ENCODE measurements at regions not wholly inside any gene's neighbourhood (a gene's known extent, or its start where the extent isn't known, plus 50 kb on each side); places are given as distances from the start of the nearest gene placed in this dataset.

DNA sequence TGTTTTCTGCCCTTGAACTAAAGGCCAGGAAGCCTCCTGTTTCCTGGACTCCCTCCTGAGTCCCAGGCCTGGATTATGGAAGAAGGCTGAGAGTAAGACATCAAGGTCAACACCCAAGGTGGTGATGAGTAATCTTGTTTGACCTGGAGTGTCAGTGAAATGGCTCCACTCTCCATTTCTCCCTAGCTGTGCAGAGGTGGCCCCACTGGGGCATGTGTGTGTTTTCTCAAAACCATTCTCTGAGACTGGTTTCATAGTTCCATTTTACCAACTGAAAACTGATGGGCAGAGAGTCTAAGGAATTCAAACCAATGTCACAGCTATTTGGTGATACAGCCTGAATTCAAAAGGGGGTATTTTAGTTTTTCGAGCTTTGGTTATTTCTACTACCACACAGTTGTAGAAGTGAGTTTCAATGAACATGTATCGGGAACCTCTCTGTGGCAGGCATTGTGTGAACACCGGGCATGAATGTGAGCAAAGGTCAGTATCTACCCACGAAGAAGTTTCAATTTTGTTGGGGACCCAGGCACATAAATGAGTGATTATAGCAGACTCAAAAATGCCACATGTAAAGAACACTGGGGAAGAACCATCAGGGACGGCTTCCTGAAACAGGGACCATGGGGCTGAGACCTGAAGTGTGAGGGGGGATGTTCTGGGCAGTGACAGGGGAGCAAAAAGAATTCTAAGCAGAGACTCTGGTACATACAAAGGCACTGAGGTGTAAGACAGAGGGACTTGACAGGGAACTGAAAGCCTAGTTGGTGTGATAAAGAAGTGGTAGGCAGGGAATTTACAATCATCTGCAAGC lies 269.6 kb upstream of the KLF4 start:
- DNase-seq: no peak

- no peak for DNase-seq
Observed at GRCh38 chr9:107756091-107756490, 266.5 kb upstream of the KLF4 start.

- DNase-seq: no peak
Observed at GRCh38 chr9:107755246-107755645, 265.7 kb upstream of the KLF4 start.

GRCh38 chr9:107751567-107752210 lies 262.1 kb upstream of the KLF4 start:
- no peak for DNase-seq

DNA sequence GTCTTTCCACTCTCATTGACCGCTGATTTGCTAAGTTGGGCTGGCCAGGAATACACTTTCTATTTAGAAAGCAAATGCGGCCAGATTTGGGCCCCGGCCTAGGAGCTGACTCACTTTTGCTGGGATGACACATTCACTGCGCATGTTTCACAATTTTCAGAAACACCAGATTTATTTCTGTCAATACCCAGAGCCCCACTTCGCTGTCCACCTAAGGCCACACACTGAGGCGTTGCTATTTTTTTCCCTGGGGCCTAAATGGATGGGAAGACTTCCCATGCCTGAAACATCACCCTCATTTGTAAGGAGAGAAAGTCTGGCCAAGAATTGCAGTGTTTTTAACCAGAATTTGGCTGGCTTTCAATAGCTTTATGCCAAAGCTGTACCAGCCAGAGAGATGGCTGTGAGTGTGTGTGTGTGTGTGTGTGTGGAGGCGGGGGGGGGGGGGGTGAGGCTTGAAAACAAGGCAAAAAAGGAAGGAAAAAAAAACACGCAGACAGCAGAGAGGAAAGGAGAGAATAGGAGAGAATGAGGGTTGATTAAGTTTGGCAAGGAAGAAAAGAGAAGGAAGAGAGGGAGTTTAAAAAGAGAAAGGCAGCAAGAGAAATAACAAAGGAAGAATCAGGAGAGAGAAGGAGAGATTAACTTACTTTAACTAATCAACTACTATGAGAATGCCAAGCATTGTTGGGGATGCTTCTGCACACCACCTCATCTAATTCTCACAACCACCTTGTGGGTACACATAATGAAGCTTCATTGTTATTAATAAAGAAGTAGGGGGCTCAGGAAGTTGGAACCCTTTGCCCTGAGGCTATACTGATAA lies 261.4 kb upstream of the KLF4 start:
- DNase-seq: no peak

DNA sequence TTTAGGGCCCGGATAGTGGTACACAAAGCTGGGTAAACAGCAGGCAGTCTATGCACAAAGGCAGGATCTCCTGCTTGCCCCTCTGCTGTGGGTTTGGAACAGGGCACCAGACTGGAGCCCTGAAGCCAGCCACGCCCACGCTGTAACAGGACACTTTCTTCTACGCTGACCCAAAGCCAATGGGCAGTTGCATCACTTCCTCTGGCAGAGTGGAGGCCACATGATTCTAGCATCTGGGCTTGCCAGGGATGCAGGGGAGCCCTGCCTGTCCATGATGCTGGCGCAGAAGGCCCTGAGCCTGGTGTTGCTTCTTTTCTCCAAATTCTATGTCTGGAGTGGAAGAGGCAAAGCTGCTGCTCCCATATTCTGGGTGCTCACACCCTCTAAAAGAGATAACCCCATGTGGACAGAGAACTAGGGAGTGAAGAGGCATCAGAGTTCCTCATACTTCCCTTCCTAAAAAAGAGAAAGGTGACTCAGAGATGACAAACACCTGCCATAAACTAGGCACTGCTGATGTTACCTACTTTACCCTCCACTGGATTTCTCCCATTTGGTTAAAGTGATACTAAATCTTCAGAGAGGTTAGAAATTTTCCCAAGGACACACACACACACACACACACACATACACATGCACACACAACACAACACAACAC lies 260.3 kb upstream of the KLF4 start:
- no peak for DNase-seq

DNA sequence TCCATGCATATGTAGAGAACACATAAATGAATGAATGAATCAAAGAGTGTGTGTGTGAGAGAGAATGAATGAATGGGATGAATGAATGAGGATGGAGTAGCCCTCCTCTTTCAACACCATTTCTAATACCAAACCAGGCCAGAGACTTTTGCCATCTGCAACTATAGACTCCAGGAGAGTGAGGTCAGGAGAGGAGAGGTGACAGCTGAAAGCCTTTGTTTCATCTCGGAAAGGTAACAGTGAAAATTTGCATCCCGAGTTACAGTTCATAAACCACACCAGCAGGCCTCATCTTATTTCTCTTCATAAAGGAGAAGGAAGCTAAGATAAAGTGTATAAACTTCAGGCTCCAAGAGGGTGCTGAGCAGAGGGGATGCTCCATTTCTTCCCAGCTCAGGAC lies 255.3 kb upstream of the KLF4 start:
- no peak for DNase-seq

GRCh38 chr9:107742531-107743309 lies 253.2 kb upstream of the KLF4 start:
- no peak for DNase-seq

DNA sequence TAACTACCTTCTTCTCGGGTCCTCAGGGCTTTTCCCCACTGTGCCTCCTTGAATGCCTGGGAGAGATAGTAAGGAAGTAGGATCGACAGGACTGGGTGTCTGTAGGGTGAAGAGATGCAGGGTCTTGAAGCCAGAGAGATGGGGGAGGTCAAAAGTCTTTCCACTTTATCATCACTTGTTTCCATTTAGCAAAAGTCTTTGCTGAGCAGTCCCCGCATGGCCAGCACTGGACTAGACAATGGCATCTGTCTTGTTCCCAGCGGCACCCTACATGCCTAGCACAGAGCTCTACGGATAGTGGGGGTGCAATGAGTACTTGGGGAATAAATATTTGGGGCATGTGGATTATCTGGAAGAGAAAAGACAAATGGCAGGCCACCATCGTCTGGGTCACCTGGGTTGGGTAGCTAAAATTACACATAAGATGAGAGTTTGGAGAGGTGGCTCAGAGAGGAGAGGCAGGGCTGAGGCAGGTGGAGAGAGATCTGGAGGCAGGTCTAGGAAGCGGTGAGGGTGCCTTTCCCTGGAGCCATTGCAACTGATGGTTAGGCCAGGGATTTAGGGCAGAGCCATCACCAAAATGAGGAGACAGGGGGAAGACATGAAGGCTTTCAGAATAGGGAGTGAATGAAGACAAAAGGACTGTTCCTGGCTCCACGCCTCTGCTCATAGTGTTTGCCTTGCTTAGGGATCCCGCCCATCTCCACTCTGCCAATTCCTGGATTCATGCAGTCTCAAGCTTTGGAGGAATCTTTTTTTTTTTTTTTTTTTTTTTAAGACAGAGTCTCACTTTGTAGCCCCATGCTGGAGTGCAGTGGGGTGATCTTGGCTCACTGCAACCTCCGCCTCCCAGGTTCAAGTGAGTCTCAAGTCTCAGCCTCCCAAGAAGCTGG lies 250.8 kb upstream of the KLF4 start:
- DNase-seq: no peak

GRCh38 chr9:107739601-107740082 lies 250.1 kb upstream of the KLF4 start:
- no peak for DNase-seq

- no peak for DNase-seq
Observed at GRCh38 chr9:107738789-107739188, 249.2 kb upstream of the KLF4 start.

GRCh38 chr9:107737987-107738743 lies 248.6 kb upstream of the KLF4 start:
- DNase-seq: no peak

DNA sequence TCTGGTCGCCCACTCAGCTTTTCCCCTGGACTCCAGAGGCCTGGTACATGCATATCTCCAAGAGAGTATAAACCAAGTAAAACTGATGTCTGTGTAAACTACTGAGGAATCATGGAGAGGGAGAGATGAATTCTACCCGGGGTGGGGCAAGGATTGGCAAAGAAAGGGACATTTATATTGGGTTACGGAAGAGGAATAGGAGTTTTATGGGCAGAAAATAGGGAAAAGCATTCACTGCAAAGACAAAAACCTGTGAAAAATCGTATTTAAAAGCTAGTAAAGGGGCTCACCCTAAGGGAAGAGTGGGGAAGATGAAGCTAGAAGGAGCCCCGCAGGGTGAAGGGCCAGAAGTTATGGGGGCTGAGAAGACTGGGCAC lies 248.0 kb upstream of the KLF4 start:
- DNase-seq: no peak

- no peak for DNase-seq
Observed at GRCh38 chr9:107735821-107736220, 246.3 kb upstream of the KLF4 start.

GRCh38 chr9:107734256-107735013 lies 244.9 kb upstream of the KLF4 start:
- DNase-seq: no peak

- no peak for DNase-seq
Observed at GRCh38 chr9:107733523-107733894, 243.9 kb upstream of the KLF4 start.

- no peak for DNase-seq
Observed at GRCh38 chr9:107732781-107733522, 243.4 kb upstream of the KLF4 start.

GRCh38 chr9:107731115-107731762 lies 241.7 kb upstream of the KLF4 start:
- no peak for DNase-seq

Measured in CD4-positive, alpha-beta T cell treated with Interleukin-21 for 1 hour (primary cell).